DMS79 treated with DMSO at 0.1 percent for 48 hours (cell line): ENCODE measurements at regions not wholly inside any gene's neighbourhood (a gene's known extent, or its start where the extent isn't known, plus 50 kb on each side); places are given as distances from the start of the nearest gene placed in this dataset.
"Not testable (repeated sequence)": the region's sequence is repeated elsewhere in the genome, so short reads cannot be mapped to it uniquely, and the experiment has no call there.

Experiments used
- DNase-seq: peaks from one replicate; lab custom pipeline; 2025; lab: John Stamatoyannopoulos, UW

DNA sequence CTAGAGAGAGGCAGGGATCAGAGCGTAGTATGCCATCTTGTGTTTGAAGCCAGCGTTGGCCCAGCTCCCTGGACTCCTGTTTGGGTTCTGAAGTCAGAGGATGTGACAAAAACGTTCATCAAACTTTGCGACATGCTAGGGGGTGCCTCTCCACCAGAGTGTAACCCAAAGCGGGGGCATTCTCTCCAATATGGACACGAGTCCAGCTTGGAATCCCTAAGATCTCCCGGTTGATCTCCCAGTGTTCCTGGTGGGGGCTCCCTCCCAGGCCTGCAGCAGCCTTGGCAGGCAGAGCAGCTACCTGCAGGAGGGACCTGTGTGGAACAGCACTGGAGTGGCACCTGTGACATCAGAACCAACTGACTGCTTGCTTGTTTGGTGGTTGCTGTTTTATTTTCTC lies 218.8 kb upstream of the ECI2 start:
- no peak for DNase-seq

- DNase-seq: no peak
Measured at GRCh38 chr6:4352731-4353130, 217.4 kb upstream of the ECI2 start.

GRCh38 chr6:4352322-4352669 lies 216.9 kb upstream of the ECI2 start:
- no peak for DNase-seq

DNA sequence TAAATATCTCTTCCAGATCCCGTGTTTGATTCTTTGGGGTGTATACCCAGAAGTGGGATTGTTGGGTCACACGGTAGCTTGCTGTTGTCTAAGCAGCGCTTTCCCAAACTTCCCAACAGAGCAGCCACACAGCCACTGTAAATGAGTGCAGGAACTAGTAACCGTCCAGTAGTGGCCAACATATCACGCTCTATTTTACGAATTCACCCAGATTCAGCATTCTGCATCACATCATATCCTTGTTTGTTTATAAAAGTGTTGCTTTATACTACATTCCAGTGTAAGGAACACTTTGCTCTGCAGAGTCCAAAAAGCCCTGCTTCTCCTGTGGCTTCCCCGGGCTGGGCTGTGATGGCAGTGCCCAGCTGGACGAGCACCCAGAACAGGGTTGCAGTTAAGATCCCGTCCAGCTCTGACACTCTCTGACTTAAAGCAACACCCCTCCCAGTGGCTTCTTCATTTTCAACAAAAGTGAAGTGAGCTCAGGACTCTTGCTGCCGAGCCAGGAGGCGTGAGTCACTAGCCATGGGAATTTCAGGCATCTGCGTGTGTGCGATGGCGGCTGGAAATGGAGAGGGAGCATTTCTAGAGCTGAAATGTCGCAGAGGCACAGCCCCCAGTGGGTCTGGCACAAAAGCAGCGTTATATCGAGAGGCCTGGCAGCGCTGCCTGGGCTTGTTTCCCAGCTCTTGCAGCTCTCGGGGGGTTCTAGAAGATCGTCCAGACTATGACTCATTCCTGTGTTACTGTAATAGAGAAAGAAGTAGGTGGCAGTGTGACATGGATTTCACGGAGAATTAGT lies 216.3 kb upstream of the ECI2 start:
- DNase-seq: no peak

DNA sequence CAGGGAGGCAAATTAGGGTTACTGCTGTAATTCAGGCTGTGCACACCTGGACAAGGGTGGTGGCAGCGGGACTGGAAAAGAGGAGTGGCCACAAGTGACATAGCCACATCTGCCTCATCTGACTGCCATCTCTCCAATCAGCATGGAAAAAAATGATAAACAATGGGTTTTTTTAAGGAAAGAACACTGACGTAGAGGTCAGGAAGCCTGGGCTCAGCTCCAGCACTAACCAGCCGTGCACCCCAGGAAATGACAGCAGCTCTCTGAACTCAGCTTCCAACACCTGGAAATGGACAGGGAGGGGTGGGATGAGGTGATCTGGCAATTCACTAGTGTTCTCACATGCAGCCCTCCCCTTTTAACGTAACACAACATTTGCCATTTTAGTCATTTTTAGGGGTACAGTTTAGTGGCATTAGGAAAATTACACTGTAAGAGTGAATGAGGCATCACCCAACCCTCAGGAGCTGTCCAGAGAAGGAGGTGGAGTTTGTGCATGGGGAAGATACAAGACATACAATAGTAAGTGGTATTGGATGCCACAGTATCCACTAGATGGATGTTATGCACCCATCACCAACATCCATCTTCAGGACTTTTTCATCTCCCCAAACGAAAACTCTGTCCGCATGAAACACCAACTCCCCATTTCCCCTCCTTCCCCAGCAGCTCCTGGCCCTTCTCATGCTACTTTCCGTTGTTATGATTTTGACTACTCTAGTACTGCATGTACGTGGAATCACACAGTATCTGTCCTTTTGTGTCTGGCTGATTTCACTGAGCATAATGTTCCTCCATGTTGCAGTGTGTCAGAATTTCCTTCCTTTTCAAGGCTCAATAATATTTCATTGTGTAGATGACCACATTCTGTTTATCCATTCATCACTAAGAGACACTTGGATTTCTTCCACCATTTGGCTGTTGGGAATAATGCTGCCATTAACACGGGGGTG lies 215.5 kb upstream of the ECI2 start:
- DNase-seq: no peak

- DNase-seq: no peak
Measured at GRCh38 chr6:4349931-4350330, 214.6 kb upstream of the ECI2 start.

- DNase-seq: no peak
Measured at GRCh38 chr6:4349323-4349722, 213.9 kb upstream of the ECI2 start.

- no peak for DNase-seq
Measured at GRCh38 chr6:4348462-4349112, 213.2 kb upstream of the ECI2 start.

- no peak for DNase-seq
Measured at GRCh38 chr6:4347877-4348276, 212.5 kb upstream of the ECI2 start.

GRCh38 chr6:4346659-4347333 lies 211.4 kb upstream of the ECI2 start:
- DNase-seq: no peak

GRCh38 chr6:4345543-4345942 lies 210.2 kb upstream of the ECI2 start:
- DNase-seq: no peak

GRCh38 chr6:4344317-4344899 lies 209.0 kb upstream of the ECI2 start:
- no peak for DNase-seq

DNA sequence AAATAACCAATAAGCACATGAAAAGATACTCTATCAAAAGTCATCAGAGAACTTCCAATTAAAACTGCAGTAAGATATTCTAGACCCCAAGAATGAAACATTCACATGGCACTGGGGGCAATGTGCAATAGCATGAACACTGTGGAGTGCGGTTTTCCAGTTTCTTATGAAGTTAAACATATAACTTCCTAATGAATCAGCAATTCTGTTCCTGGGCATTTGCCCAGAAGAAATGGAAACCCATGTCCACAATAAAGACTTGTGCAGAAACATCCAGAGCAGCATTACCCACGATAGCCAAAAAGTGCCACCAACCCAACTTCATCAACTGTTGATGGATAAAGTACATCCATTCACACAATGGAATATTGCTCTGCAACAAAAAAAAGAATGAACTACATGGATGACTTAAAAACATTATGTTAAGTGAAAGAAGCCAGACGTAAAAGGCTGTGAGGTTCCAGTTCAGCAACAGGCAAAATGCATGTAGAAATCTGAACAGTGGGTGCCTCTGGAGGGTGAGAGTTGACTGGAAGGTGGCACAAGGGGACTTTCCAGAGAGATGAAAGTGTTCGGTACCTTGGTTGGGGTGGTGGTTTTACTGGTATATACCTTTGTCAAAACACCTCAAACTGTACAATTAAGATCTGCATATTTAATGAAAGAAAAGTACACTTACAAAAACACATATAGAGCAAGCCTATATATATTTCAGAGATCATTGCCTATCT lies 207.2 kb upstream of the ECI2 start:
- DNase-seq: no peak

- no peak for DNase-seq
Measured at GRCh38 chr6:4341078-4341797, 205.9 kb upstream of the ECI2 start.

- DNase-seq: no peak
Measured at GRCh38 chr6:4340544-4340943, 205.2 kb upstream of the ECI2 start.

DNA sequence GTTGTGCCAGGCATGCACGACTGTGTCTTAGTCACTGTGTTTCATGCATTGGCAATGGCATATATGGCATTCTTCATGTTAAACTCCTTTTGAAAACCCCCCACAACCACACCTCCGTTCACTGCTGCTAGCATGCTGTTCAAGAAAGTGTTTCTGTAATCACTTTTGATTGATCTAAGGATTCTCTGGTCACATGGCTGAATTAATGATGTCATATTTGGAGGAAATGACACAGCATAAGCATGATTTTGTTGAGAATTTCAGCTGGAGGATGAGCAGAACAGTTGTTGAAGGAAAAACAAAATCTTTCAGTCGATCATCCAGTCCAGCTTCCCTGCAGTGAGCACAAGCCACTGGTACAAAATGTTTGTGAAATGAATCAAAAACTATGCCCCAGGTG lies 203.5 kb upstream of the ECI2 start:
- no peak for DNase-seq

DNA sequence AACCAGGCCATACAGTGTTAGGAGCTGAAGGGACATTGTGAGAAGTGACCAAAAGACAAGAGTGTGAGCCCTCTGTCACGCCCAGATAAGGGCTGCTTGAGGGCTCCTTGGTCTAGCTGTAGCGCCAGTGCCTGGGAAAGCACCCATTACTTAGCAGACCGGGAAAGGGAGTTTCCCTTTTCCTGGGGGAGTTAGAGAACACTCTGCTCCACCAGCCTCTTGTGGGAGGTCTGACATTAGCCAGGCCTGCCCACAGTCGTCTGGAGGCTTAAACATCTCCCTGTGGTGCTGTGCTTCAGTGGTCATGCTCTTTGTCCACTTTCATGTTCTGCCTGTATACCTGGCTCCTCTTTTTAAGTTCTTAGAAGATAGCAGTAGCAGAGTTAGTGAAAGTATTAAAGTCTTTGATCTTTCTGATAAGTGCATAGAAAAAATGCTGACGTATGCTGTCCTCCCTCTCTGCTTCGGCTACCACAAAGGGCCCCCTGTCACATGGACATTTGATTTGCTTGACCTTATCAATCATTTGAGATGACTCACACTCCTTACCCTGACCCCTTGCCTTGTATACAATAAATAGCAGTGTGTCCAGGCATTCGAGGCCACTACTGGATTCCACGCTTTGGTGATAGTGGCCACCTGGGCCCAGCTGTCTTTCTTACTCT lies 201.5 kb upstream of the ECI2 start:
- DNase-seq: no peak

DNA sequence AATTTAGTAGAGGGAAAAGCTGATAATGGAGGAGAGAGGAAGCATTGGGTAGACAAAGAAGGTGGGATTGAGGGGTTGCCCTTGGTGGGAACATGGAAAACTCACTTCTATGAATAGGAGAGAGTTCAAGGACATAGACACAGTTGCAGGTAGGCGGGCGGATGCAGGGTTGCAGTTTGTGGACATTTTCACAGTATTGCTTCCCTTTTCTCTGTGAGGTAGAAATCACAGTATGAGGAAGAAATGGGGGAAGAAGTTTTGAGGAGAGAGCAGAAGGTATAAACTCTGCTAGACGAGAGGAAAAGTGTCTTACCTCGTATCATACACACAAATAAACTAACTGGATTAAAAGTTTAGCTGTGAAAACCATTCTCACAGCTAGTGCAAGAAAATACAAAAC lies 200.7 kb upstream of the ECI2 start:
- no peak for DNase-seq

GRCh38 chr6:4334158-4334740 lies 198.9 kb upstream of the ECI2 start:
- DNase-seq: not testable (repeated sequence)
